BLaER1 treated with 17β-estradiol and CSF1 and Interleukin-3, amounts not matched to agents 10 nM and 100 nM (cell line): ENCODE measurements at regions not wholly inside any gene's neighbourhood (a gene's known extent, or its start where the extent isn't known, plus 50 kb on each side); places are given as distances from the start of the nearest gene placed in this dataset.
"Not testable (repeated sequence)": the region's sequence is repeated elsewhere in the genome, so short reads cannot be mapped to it uniquely, and the experiment has no call there.

Experiments
- H3K27ac ChIP-seq, 11 experiments: shearing (Covaris generic); formaldehyde crosslinking; 2 replicates each; pipeline ENCODE4 v1.8.1; 2022
- H3K27me3 ChIP-seq, 11 experiments: shearing (Covaris generic); formaldehyde crosslinking; 2 replicates each; pipeline ENCODE4 v1.8.1; 2022
- H3K36me3 ChIP-seq, 11 experiments: shearing (Covaris generic); formaldehyde crosslinking; 2 replicates each; pipeline ENCODE4 v1.8.1; 2022
- H3K4me1 ChIP-seq, 10 experiments: shearing (Covaris generic); formaldehyde crosslinking; 2 replicates each; pipeline ENCODE4 v1.8.1; 2022
- H3K4me2 ChIP-seq, 11 experiments: shearing (Covaris generic); formaldehyde crosslinking; 2 replicates each; pipeline ENCODE4 v1.8.1; 2022
- H3K4me3 ChIP-seq, 10 experiments: shearing (Covaris generic); formaldehyde crosslinking; 2 replicates each; pipeline ENCODE4 v1.8.1; 2022
- H3K9ac ChIP-seq, 11 experiments: shearing (Covaris generic); formaldehyde crosslinking; 2 replicates each; pipeline ENCODE4 v1.8.1; 2022
- H3K9me3 ChIP-seq, 11 experiments: shearing (Covaris generic); formaldehyde crosslinking; replicated peaks in 1 of 11; 2 replicates each; pipeline ENCODE4 v1.8.1; 2022
- H4K20me1 ChIP-seq, 11 experiments: shearing (Covaris generic); formaldehyde crosslinking; 2 replicates each; pipeline ENCODE4 v1.8.1; 2022
- Cebpa-rat ChIP-seq, 11 experiments: shearing (Covaris generic); IDR thresholded peaks; 2 replicates each; pipeline ENCODE4 v1.8.1; 2022

DNA sequence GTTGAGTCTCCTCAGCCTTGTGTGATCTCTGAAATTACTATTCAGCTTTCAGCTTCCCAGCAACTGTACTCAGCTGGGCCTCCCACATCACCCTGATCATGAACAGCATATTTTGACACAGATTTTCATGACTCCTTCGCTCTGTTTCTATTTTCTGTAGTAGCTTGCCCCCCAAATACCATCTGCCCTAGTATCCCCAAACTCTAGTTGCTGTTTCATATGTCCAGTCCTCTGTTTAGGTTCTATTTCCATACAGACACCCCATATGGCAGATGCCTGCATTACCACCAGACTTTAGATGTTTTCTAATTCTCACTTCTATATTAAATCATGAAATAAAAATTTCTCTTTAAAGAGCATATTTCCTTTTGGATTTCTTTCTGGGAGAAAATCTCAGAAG lies 217.2 kb upstream of the ARPP21 start:
- Histone ChIP-seq H4K20me1 (no peaks in the 10 kb centered on the region), H3K4me2 (no peak overlapping the region), H3K9ac (no peak overlapping the region), H3K4me1 (no peaks in the 10 kb centered on the region), H3K27me3 (no peaks in the 10 kb centered on the region), H3K9me3 (no peaks in the 10 kb centered on the region), H3K4me3 (no peak overlapping the region), H3K27ac (no peak overlapping the region), H3K36me3 (no peaks in the 10 kb centered on the region)
- TF ChIP-seq Cebpa-rat (IDR thresholded peaks at IDR 0.05) = no peak

- Histone ChIP-seq H4K20me1 (no peaks in the 10 kb centered on the region), H3K9me3 (no peaks in the 10 kb centered on the region), H3K9ac (no peak overlapping the region), H3K27ac (no peak overlapping the region), H3K4me3 (no peak overlapping the region), H3K4me2 (no peak overlapping the region), H3K4me1 (no peaks in the 10 kb centered on the region), H3K27me3 (no peaks in the 10 kb centered on the region), H3K36me3 (no peaks in the 10 kb centered on the region)
- TF ChIP-seq Cebpa-rat (IDR thresholded peaks at IDR 0.05) = no peak
Measured at GRCh38 chr3:35422836-35423601, 216.3 kb upstream of the ARPP21 start.

DNA sequence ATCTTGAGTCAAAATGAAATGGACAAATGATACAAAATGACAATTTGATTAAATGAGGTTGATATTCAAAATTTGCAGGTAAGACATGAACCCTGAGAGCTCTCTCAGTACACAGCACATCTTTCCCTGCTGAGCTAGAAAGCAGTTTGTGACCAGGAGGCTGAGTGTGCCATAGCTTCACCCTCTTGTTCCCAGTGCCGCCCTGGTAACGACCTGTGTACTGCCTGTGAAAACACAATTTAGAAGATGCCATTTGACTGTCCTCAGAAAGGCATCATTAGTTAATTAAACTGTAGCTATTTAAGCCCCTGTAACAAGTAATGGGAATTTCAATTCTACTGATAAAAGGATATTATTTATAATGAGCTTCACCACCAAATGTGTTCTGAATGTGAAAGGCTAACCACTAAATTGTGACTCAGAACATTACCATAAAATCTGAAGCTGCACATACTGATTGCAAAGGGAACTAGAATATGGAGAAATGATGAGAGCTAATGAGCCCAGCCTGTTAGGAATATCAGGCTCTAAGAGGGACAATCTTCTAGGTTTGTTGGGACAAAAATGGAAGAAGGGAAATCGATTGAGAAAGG lies 212.9 kb upstream of the ARPP21 start:
- Histone ChIP-seq H3K27ac (no peak overlapping the region), H3K4me3 (no peak overlapping the region), H3K27me3 (no peaks in the 10 kb centered on the region), H3K4me2 (no peak overlapping the region), H3K9me3 (no peaks in the 10 kb centered on the region), H3K4me1 (no peaks in the 10 kb centered on the region), H3K36me3 (no peaks in the 10 kb centered on the region), H4K20me1 (no peaks in the 10 kb centered on the region), H3K9ac (no peak overlapping the region)
- no peak for TF ChIP-seq Cebpa-rat (IDR thresholded peaks at IDR 0.05)

DNA sequence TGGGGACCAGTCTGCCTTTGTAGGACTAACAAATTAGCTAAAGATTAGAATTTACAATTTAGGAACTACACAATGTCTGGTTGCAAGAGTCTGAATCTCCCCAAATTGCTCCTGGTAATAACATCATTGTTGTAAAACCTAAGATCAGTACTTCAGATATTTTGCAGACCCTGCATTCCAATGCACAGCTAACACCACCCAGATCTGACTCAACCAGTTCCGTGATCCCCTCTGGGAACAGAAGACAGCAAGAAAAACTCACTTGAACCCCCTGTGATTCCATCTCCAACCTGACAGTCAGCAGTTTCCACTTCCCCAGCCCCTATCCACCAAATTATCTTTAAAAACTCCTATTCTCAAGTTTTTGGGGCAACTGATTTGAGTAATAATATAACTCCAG lies 201.9 kb upstream of the ARPP21 start:
- Histone ChIP-seq H3K9ac (no peak overlapping the region), H3K4me1 (no peaks in the 10 kb centered on the region), H3K27me3 (no peaks in the 10 kb centered on the region), H3K9me3 (no peaks in the 10 kb centered on the region), H3K27ac (no peak overlapping the region), H3K36me3 (no peaks in the 10 kb centered on the region), H3K4me2 (no peak overlapping the region), H4K20me1 (no peaks in the 10 kb centered on the region), H3K4me3 (no peak overlapping the region)
- TF ChIP-seq Cebpa-rat (IDR thresholded peaks at IDR 0.05) = no peak

DNA sequence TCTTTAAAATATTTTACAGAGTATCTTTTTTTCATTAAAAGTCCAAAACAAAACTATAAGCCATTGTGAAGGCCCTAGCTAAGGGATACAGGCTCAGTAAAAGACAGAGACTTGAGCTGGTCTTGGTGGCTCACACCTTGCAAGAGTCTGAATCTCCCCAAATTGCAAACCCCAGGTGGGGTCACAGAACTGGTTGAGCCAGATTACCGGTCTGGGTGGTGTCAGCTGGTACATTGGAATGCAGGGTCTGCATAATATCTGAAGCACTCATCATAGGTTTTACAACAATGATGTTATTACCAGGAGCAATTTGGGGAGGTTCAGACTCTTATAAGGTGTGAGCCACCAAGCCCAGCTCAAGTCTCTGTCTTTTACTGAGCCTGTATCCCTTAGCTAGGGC lies 201.2 kb upstream of the ARPP21 start:
- H3K4me1 ChIP-seq = no peaks in the 10 kb centered on the region
- H3K9me3 ChIP-seq = no peaks in the 10 kb centered on the region
- no peak overlapping the region for H3K4me2 ChIP-seq
- H3K9ac ChIP-seq = no peak overlapping the region
- H3K36me3 ChIP-seq = no peaks in the 10 kb centered on the region
- no peak overlapping the region for H3K4me3 ChIP-seq
- no peaks in the 10 kb centered on the region for H4K20me1 ChIP-seq
- H3K27me3 ChIP-seq = no peaks in the 10 kb centered on the region
- no peak overlapping the region for H3K27ac ChIP-seq
- no peak for TF ChIP-seq Cebpa-rat (IDR thresholded peaks at IDR 0.05)

DNA sequence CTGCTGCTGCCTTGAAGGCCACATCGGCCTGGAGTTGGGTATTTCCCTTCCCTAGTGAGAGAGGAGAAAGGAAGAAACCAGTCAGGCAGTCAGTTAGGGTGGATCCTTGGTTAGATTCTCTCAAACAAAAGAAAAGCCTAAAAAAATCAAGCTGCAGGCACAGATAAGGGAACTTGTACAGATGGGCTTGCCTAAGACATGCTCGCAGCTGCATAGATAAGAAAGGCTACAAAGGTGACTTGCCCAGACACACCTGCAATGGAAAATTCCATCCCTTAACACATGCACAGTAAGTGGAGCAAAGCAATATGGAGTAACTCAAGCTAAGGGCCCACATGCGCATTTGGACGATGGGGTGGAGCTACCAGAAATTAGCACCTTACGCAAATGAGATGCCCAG lies 199.7 kb upstream of the ARPP21 start:
- no peak for TF ChIP-seq Cebpa-rat (IDR thresholded peaks at IDR 0.05)
- no peak overlapping the region for H3K4me3 ChIP-seq
- H3K9me3 ChIP-seq = no peaks in the 10 kb centered on the region
- H3K36me3 ChIP-seq = no peaks in the 10 kb centered on the region
- H3K27ac ChIP-seq = no peak overlapping the region
- no peaks in the 10 kb centered on the region for H3K27me3 ChIP-seq
- no peak overlapping the region for H3K9ac ChIP-seq
- H3K4me1 ChIP-seq = no peaks in the 10 kb centered on the region
- H4K20me1 ChIP-seq = no peaks in the 10 kb centered on the region
- no peak overlapping the region for H3K4me2 ChIP-seq

GRCh38 chr3:35440826-35441225 lies 198.5 kb upstream of the ARPP21 start:
- Histone ChIP-seq H3K27ac (no peak overlapping the region), H3K9me3 (no peaks in the 10 kb centered on the region), H3K4me3 (no peak overlapping the region), H3K27me3 (no peaks in the 10 kb centered on the region), H3K9ac (no peak overlapping the region), H4K20me1 (no peaks in the 10 kb centered on the region), H3K4me2 (no peak overlapping the region), H3K36me3 (no peaks in the 10 kb centered on the region), H3K4me1 (no peaks in the 10 kb centered on the region)
- TF ChIP-seq Cebpa-rat (IDR thresholded peaks at IDR 0.05) = no peak

- no peak overlapping the region for H3K4me2 ChIP-seq
- H3K9me3 ChIP-seq = no peaks in the 10 kb centered on the region
- H3K27ac ChIP-seq = no peak overlapping the region
- TF ChIP-seq Cebpa-rat (IDR thresholded peaks at IDR 0.05) = no peak
- no peaks in the 10 kb centered on the region for H4K20me1 ChIP-seq
- H3K27me3 ChIP-seq = no peaks in the 10 kb centered on the region
- H3K4me3 ChIP-seq = no peak overlapping the region
- no peaks in the 10 kb centered on the region for H3K36me3 ChIP-seq
- H3K9ac ChIP-seq = no peak overlapping the region
- H3K4me1 ChIP-seq = no peaks in the 10 kb centered on the region
Measured at GRCh38 chr3:35446896-35447295, 192.4 kb upstream of the ARPP21 start.

DNA sequence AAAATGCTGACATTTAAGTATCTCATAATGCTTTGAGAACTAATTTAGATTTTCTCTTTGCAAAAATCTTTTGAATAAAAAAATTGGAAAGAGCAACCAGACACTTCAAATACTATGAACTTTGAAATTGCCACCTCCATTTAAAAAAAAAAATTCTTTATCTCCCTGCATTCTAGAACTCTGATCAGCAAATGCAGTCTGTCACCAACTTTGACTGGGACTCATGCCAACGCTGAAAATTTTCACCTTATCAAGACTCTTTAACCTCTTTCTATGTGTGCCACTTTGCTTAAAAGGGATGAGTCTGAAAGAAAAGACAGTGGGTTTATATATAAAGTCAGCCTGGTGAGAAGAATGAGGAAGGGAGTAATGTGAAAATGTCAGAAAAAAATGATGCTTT lies 191.2 kb upstream of the ARPP21 start:
- no peak for TF ChIP-seq Cebpa-rat (IDR thresholded peaks at IDR 0.05)
- H4K20me1 ChIP-seq = no peaks in the 10 kb centered on the region
- H3K36me3 ChIP-seq = no peaks in the 10 kb centered on the region

GRCh38 chr3:35448681-35449080 lies 190.6 kb upstream of the ARPP21 start:
- Histone ChIP-seq H3K4me3 (no peak overlapping the region), H3K27me3 (no peaks in the 10 kb centered on the region), H3K36me3 (no peaks in the 10 kb centered on the region), H4K20me1 (no peaks in the 10 kb centered on the region), H3K27ac (no peak overlapping the region), H3K9ac (no peak overlapping the region), H3K4me1 (no peaks in the 10 kb centered on the region), H3K9me3 (peaks cover 0 to 14% (median 7%) of the 10 kb centered on the region in 11 experiments; a peak in 9 of 22 replicates), H3K4me2 (no peak overlapping the region)
- no peak for TF ChIP-seq Cebpa-rat (IDR thresholded peaks at IDR 0.05)

More for the DNA sequence above, 191.2 kb upstream of the ARPP21 start:
- Histone ChIP-seq H3K9me3 (peaks cover 0 to 9% (median 3%) of the 10 kb centered on the region in 11 experiments; a peak in 8 of 22 replicates), H3K4me3 (no peak overlapping the region), H3K27me3 (no peaks in the 10 kb centered on the region), H3K27ac (no peak overlapping the region), H3K4me1 (no peaks in the 10 kb centered on the region), H3K9ac (no peak overlapping the region), H3K4me2 (no peak overlapping the region)

DNA sequence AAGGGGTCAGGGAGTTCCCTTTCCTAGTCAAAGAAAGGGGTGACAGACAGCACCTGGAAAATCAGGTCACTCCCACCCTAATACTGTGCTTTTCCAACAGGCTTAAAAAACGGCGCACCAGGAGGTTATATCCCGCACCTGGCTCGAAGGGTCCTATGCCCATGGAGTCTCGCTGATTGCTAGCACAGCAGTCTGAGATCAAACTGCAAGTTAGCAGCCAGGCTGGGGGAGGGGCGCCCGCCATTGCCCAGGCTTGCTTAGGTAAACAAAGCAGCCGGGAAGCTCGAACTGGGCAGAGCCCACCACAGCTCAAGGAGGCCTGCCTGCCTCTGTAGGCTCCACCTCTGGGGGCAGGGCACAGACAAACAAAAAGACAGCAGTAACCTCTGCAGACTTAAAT lies 184.5 kb upstream of the ARPP21 start:
- not testable (repeated sequence) for H3K36me3 ChIP-seq, H3K4me3 ChIP-seq, H3K9ac ChIP-seq, H3K27ac ChIP-seq, H3K4me2 ChIP-seq, H4K20me1 ChIP-seq, H3K4me1 ChIP-seq, H3K27me3 ChIP-seq
- H3K9me3 ChIP-seq = peaks cover 12 to 30% (median 15%) of the 10 kb centered on the region in 11 experiments; a peak in 17 of 22 replicates
